GM23338 (cell line): ENCODE measurements at regions not wholly inside any gene's neighbourhood (a gene's known extent, or its start where the extent isn't known, plus 50 kb on each side); places are given as distances from the start of the nearest gene placed in this dataset.

Source experiments
- ETS1 ChIP-seq: IDR thresholded peaks from 2 replicates; pipeline ENCODE4 v1.6.1; 2016; ENCODE audit warnings: antibody characterized with exemption
- EZH2 ChIP-seq: fragments of 200-600 bp; sonication (generic); IDR thresholded peaks from one replicate; pipeline ENCODE4 v1.8.0; 2017; ENCODE audit warnings: antibody characterized with exemption, mild to moderate bottlenecking, low read depth; ENCODE audit not compliant: unreplicated experiment
- JUNB ChIP-seq: IDR thresholded peaks from one replicate; pipeline ENCODE4 v1.6.1; 2016; ENCODE audit warnings: antibody characterized with exemption; ENCODE audit not compliant: unreplicated experiment
- NANOG ChIP-seq: IDR thresholded peaks from 2 replicates; pipeline ENCODE4 v1.6.1; 2016; ENCODE audit warnings: antibody characterized with exemption, borderline replicate concordance
- REST ChIP-seq: IDR thresholded peaks from one replicate; pipeline ENCODE4 v1.6.1; 2018; ENCODE audit warnings: antibody characterized with exemption; ENCODE audit not compliant: unreplicated experiment
- STAT1 ChIP-seq: IDR thresholded peaks from one replicate; pipeline ENCODE4 v1.6.1; 2016; ENCODE audit warnings: antibody characterized with exemption; ENCODE audit not compliant: unreplicated experiment
- ZNF114 ChIP-seq: fragments of 250-450 bp; sonication (Bioruptor Pico); IDR thresholded peaks from 2 replicates; pipeline ENCODE4 v1.5.0; 2020; ENCODE audit warnings: mild to moderate bottlenecking, moderate library complexity
- ZNF462 ChIP-seq: fragments of 250-450 bp; sonication (Bioruptor Pico); IDR thresholded peaks from 2 replicates; pipeline ENCODE4 v1.5.0; 2020; ENCODE audit warnings: mild to moderate bottlenecking, moderate library complexity

- TF ChIP-seq ZNF462 (CRISPR knock-in tag) (no peak), ETS1 (no peak), STAT1 (no peak), ZNF114 (CRISPR knock-in tag) (no peak), REST (no peak), JUNB (no peak), EZH2 (no peak), NANOG (no peak)
Measured at GRCh38 chr15:31869686-31870307, 160.5 kb upstream of the CHRNA7 start (continued).
